Endothelial cell of umbilical vein (primary cell): ENCODE measurements at regions not wholly inside any gene's neighbourhood (a gene's known extent, or its start where the extent isn't known, plus 50 kb on each side); places are given as distances from the start of the nearest gene placed in this dataset.

ENCODE experiments used
- CTCF ChIP-seq, 2 donors: IDR thresholded peaks; 1 replicate in 1 of 2; 2 replicates in 1 of 2; pipeline ENCODE4 v1.5.1; 2011; ENCODE audit warnings: low read length in 2 of 2, mild to moderate bottlenecking in 2 of 2, moderate library complexity in 2 of 2, control low read depth in 1 of 2, inconsistent platforms in 1 of 2, low read depth in 1 of 2; ENCODE audit not compliant: insufficient read depth in 1 of 2; ENCODE audit errors: extremely low read depth in 1 of 2
- EZH2 ChIP-seq: IDR thresholded peaks from 2 replicates; pipeline ENCODE4 v1.6.1; 2012; ENCODE audit warnings: borderline replicate concordance, low read depth, mild to moderate bottlenecking, moderate library complexity, low read length, inconsistent platforms; ENCODE audit not compliant: severe bottlenecking
- FOS ChIP-seq: IDR thresholded peaks from 2 replicates; pipeline ENCODE4 v1.6.1; 2011; ENCODE audit warnings: mild to moderate bottlenecking, low read length, moderate library complexity, borderline replicate concordance; ENCODE audit not compliant: insufficient read depth
- GATA2 ChIP-seq: IDR thresholded peaks from 2 replicates; pipeline ENCODE4 v1.7.0; 2011; ENCODE audit warnings: low read depth, mild to moderate bottlenecking, moderate library complexity, mixed read lengths, low read length; ENCODE audit not compliant: insufficient read length, insufficient read depth
- JUN ChIP-seq: IDR thresholded peaks from 2 replicates; pipeline ENCODE4 v1.6.1; 2011; ENCODE audit warnings: borderline replicate concordance, low read depth; ENCODE audit not compliant: insufficient read length, insufficient read depth
- MAX ChIP-seq: IDR thresholded peaks from 2 replicates; pipeline ENCODE4 v1.6.1; 2011; ENCODE audit not compliant: insufficient read depth, insufficient read length
- POLR2A ChIP-seq: IDR thresholded peaks from 2 replicates; pipeline ENCODE4 v1.6.1; 2012; ENCODE audit warnings: low read depth, mild to moderate bottlenecking, control low read depth, low read length
- POLR2AphosphoS5 ChIP-seq: IDR thresholded peaks from 2 replicates; pipeline ENCODE4 v1.6.1; 2012; ENCODE audit warnings: low read depth, mild to moderate bottlenecking, control low read depth, low read length, moderate library complexity; ENCODE audit not compliant: insufficient read depth

- TF ChIP-seq CTCF (IDR thresholded peaks at IDR 0.05; ENCODE audit: extremely low read depth in 1 of 2, insufficient read depth in 1 of 2, low read depth in 1 of 2, low read length in 2 of 2), result no peak
- TF ChIP-seq MAX, result no peak
- TF ChIP-seq POLR2AphosphoS5, result no peak
- TF ChIP-seq POLR2A, result no peak
- no peak for TF ChIP-seq JUN
- no peak for TF ChIP-seq EZH2
- no peak for TF ChIP-seq FOS
- no peak for TF ChIP-seq GATA2
Measured at GRCh38 chr6:2351807-2352431, 106.5 kb upstream of the GMDS start.
